GM21360 (cell line): ENCODE measurements at regions not wholly inside any gene's neighbourhood (a gene's known extent, or its start where the extent isn't known, plus 50 kb on each side); places are given as distances from the start of the nearest gene placed in this dataset.

Experiments used
- ATAC-seq: cut with Tn5 transposase; IDR thresholded peaks from one replicate; pipeline ENCODE4 v1.9.1; 2021; ENCODE audit warnings: mild to moderate bottlenecking, moderate library complexity; ENCODE audit not compliant: unreplicated experiment

- no peak for ATAC-seq
Measured at GRCh38 chr2:82652117-82652516, 1807.0 kb downstream of the SUCLG1 start.

- ATAC-seq: no peak
Measured at GRCh38 chr2:82650038-82650437, 1809.0 kb downstream of the SUCLG1 start.

- no peak for ATAC-seq
Measured at GRCh38 chr2:82641598-82642180, 1817.4 kb downstream of the SUCLG1 start.

- ATAC-seq: no peak
Measured at GRCh38 chr2:82636402-82637020, 1822.6 kb downstream of the SUCLG1 start.

- no peak for ATAC-seq
Measured at GRCh38 chr2:82599021-82599420, 1860.1 kb downstream of the SUCLG1 start.

- ATAC-seq: no peak
Measured at GRCh38 chr2:82596581-82596980, 1862.5 kb downstream of the SUCLG1 start.

- ATAC-seq: no peak
Measured at GRCh38 chr2:82591718-82592117, 1867.4 kb downstream of the SUCLG1 start.

GRCh38 chr2:82576656-82577055 is 1882.4 kb downstream of the SUCLG1 start:
- no peak for ATAC-seq

GRCh38 chr2:82539280-82539621 is 1919.8 kb downstream of the SUCLG1 start:
- no peak for ATAC-seq

GRCh38 chr2:82538590-82539279 is 1920.3 kb downstream of the SUCLG1 start:
- ATAC-seq: no peak

- no peak for ATAC-seq
Measured at GRCh38 chr2:82528288-82528687, 1930.8 kb downstream of the SUCLG1 start.

- ATAC-seq: no peak
Measured at GRCh38 chr2:82527124-82527523, 1932.0 kb downstream of the SUCLG1 start.

- no peak for ATAC-seq
Measured at GRCh38 chr2:82526277-82526676, 1932.8 kb downstream of the SUCLG1 start.

GRCh38 chr2:82525744-82526143 is 1933.3 kb downstream of the SUCLG1 start:
- ATAC-seq: no peak

GRCh38 chr2:82524826-82525225 is 1934.3 kb downstream of the SUCLG1 start:
- ATAC-seq: no peak

- no peak for ATAC-seq
Measured at GRCh38 chr2:82511894-82512293, 1947.2 kb downstream of the SUCLG1 start.

GRCh38 chr2:82508702-82509101 is 1950.4 kb downstream of the SUCLG1 start:
- no peak for ATAC-seq

- ATAC-seq: no peak
Measured at GRCh38 chr2:82507657-82508056, 1951.4 kb downstream of the SUCLG1 start.

GRCh38 chr2:82501217-82501616 is 1957.9 kb downstream of the SUCLG1 start:
- no peak for ATAC-seq

- ATAC-seq: no peak
Measured at GRCh38 chr2:82498777-82499443, 1960.2 kb downstream of the SUCLG1 start.

- ATAC-seq: no peak
Measured at GRCh38 chr2:82494739-82495138, 1964.3 kb downstream of the SUCLG1 start.

GRCh38 chr2:82491591-82491990 is 1967.5 kb downstream of the SUCLG1 start:
- no peak for ATAC-seq
